ENCODE measurements at regions not wholly inside any gene's neighbourhood (a gene's known extent, or its start where the extent isn't known, plus 50 kb on each side); places are given as distances from the start of the nearest gene placed in this dataset.
"Not testable (repeated sequence)": the region's sequence is repeated elsewhere in the genome, so short reads cannot be mapped to it uniquely, and the experiment has no call there.

- no peak for DNase-seq
Measured at GRCh38 chr3:162678941-162679340, 1182.3 kb downstream of the OTOL1 start.

GRCh38 chr3:162684260-162684659 is 1187.7 kb downstream of the OTOL1 start:
- no peak for DNase-seq

GRCh38 chr3:162699291-162699690 is 1202.7 kb downstream of the OTOL1 start:
- DNase-seq: no peak

GRCh38 chr3:162701211-162701610 is 1204.6 kb downstream of the OTOL1 start:
- DNase-seq: no peak

GRCh38 chr3:162702768-162703385 is 1206.3 kb downstream of the OTOL1 start:
- DNase-seq: no peak

- DNase-seq: no peak
Measured at GRCh38 chr3:162704238-162704637, 1207.6 kb downstream of the OTOL1 start.

- DNase-seq: no peak
Measured at GRCh38 chr3:162704799-162705385, 1208.3 kb downstream of the OTOL1 start.

GRCh38 chr3:162708394-162708793 is 1211.8 kb downstream of the OTOL1 start:
- DNase-seq: not testable (repeated sequence)

- DNase-seq: not testable (repeated sequence)
Measured at GRCh38 chr3:162708942-162709706, 1212.5 kb downstream of the OTOL1 start.

- DNase-seq: no peak
Measured at GRCh38 chr3:162710332-162711112, 1213.9 kb downstream of the OTOL1 start.

GRCh38 chr3:162717074-162717473 is 1220.5 kb downstream of the OTOL1 start:
- not testable (repeated sequence) for DNase-seq

- DNase-seq: no peak
Measured at GRCh38 chr3:162718697-162719096, 1222.1 kb downstream of the OTOL1 start.

GRCh38 chr3:162719684-162720341 is 1223.2 kb downstream of the OTOL1 start:
- no peak for DNase-seq

GRCh38 chr3:162721736-162722135 is 1225.1 kb downstream of the OTOL1 start:
- DNase-seq: no peak

- no peak for DNase-seq
Measured at GRCh38 chr3:162722337-162722736, 1225.7 kb downstream of the OTOL1 start.

GRCh38 chr3:162722796-162723195 is 1226.2 kb downstream of the OTOL1 start:
- DNase-seq: not testable (repeated sequence)

GRCh38 chr3:162729686-162730085 is 1233.1 kb downstream of the OTOL1 start:
- no peak for DNase-seq

- not testable (repeated sequence) for DNase-seq
Measured at GRCh38 chr3:162731961-162732360, 1235.4 kb downstream of the OTOL1 start.

- no peak for DNase-seq
Measured at GRCh38 chr3:162738784-162739183, 1242.2 kb downstream of the OTOL1 start.

GRCh38 chr3:162740941-162741596 is 1244.5 kb downstream of the OTOL1 start:
- DNase-seq: no peak

GRCh38 chr3:162742159-162742717 is 1245.6 kb downstream of the OTOL1 start:
- no peak for DNase-seq

GRCh38 chr3:162743091-162743490 is 1246.5 kb downstream of the OTOL1 start:
- DNase-seq: no peak

Measured in T-helper 1 cell (primary cell).